H54 (cell line): ENCODE measurements at regions not wholly inside any gene's neighbourhood (a gene's known extent, or its start where the extent isn't known, plus 50 kb on each side); places are given as distances from the start of the nearest gene placed in this dataset.

Source experiments
- DNase-seq: peaks from one replicate; pipeline ENCODE4 v3.0.0; 2011; ENCODE audit warnings: low spot score, mixed read lengths; ENCODE audit not compliant: insufficient read length
- FAIRE-seq: peaks from 3 replicates; lab custom pipeline; 2011; peaks lifted over from hg19 to GRCh38; lab: Jason Lieb, UNC
- POLR2A ChIP-seq: IDR thresholded peaks from 2 replicates; pipeline ENCODE4 v1.6.1; 2011; ENCODE audit warnings: low read depth, mild to moderate bottlenecking, low read length

- DNase-seq = no peak
- FAIRE-seq = no peak
Observed at GRCh38 chr17:37838276-37838675, 85.9 kb upstream of the TBC1D3K start.

GRCh38 chr17:37836593-37836992, 87.6 kb upstream of the TBC1D3K start:
- DNase-seq (no peak), FAIRE-seq (no peak)
- no peak for TF ChIP-seq POLR2A

More at GRCh38 chr17:37838276-37838675, 85.9 kb upstream of the TBC1D3K start:
- no peak for TF ChIP-seq POLR2A

GRCh38 chr17:37834168-37834567, 89.3 kb upstream of the HNF1B start:
- FAIRE-seq (no peak), DNase-seq (no peak)
- TF ChIP-seq POLR2A = no peak

GRCh38 chr17:37833237-37833859, 88.5 kb upstream of the HNF1B start:
- no peak for FAIRE-seq
- DNase-seq = no peak
- no peak for TF ChIP-seq POLR2A

GRCh38 chr17:37831986-37832385, 87.1 kb upstream of the HNF1B start:
- no peak for TF ChIP-seq POLR2A
- DNase-seq (no peak), FAIRE-seq (no peak)

GRCh38 chr17:37831492-37831891, 86.6 kb upstream of the HNF1B start:
- no peak for TF ChIP-seq POLR2A
- FAIRE-seq (no peak), DNase-seq (no peak)

GRCh38 chr17:37830151-37830993, 85.5 kb upstream of the HNF1B start:
- DNase-seq (no peak), FAIRE-seq (no peak)
- TF ChIP-seq POLR2A = no peak

- no peak for DNase-seq
Observed at GRCh38 chr17:37829592-37830123, 84.8 kb upstream of the HNF1B start.

GRCh38 chr17:37828651-37829124, 83.8 kb upstream of the HNF1B start:
- FAIRE-seq = no peak
- DNase-seq = peak; percentile 30
- no peak for TF ChIP-seq POLR2A

More at GRCh38 chr17:37829592-37830123, 84.8 kb upstream of the HNF1B start:
- no peak for FAIRE-seq
- no peak for TF ChIP-seq POLR2A

GRCh38 chr17:37827905-37828650, 83.2 kb upstream of the HNF1B start:
- no peak for DNase-seq
- FAIRE-seq = no peak

GRCh38 chr17:37826497-37827430, 81.9 kb upstream of the HNF1B start:
- DNase-seq = no peak
- FAIRE-seq = no peak

More at GRCh38 chr17:37827905-37828650, 83.2 kb upstream of the HNF1B start:
- no peak for TF ChIP-seq POLR2A

GRCh38 chr17:37825851-37826250, 81.0 kb upstream of the HNF1B start:
- DNase-seq = no peak
- no peak for TF ChIP-seq POLR2A
- no peak for FAIRE-seq

More at GRCh38 chr17:37826497-37827430, 81.9 kb upstream of the HNF1B start:
- TF ChIP-seq POLR2A = no peak
